HG03280 (cell line): ENCODE measurements at regions not wholly inside any gene's neighbourhood (a gene's known extent, or its start where the extent isn't known, plus 50 kb on each side); places are given as distances from the start of the nearest gene placed in this dataset.

Experiments
- ATAC-seq: cut with Tn5 transposase; IDR thresholded peaks from one replicate; pipeline ENCODE4 v1.9.1; 2021; ENCODE audit warnings: mild to moderate bottlenecking, moderate library complexity; ENCODE audit not compliant: unreplicated experiment

- ATAC-seq: no peak
Measured at GRCh38 chr3:31047673-31048072, 153.2 kb upstream of the GADL1 start.

GRCh38 chr3:31048143-31048542, 153.7 kb upstream of the GADL1 start:
- no peak for ATAC-seq

- no peak for ATAC-seq
Measured at GRCh38 chr3:31050296-31050695, 155.8 kb upstream of the GADL1 start.

GRCh38 chr3:31051226-31051625, 156.8 kb upstream of the GADL1 start:
- ATAC-seq: no peak

GRCh38 chr3:31053299-31053698, 158.8 kb upstream of the GADL1 start:
- no peak for ATAC-seq

- no peak for ATAC-seq
Measured at GRCh38 chr3:31054032-31054431, 159.6 kb upstream of the GADL1 start.

GRCh38 chr3:31055757-31056156, 161.3 kb upstream of the GADL1 start:
- ATAC-seq: no peak

GRCh38 chr3:31057891-31058290, 163.4 kb upstream of the GADL1 start:
- ATAC-seq: no peak

- ATAC-seq: no peak
Measured at GRCh38 chr3:31064021-31064420, 169.6 kb upstream of the GADL1 start.

GRCh38 chr3:31065765-31066164, 171.3 kb upstream of the GADL1 start:
- ATAC-seq: no peak

- no peak for ATAC-seq
Measured at GRCh38 chr3:31067004-31067403, 172.5 kb upstream of the GADL1 start.

GRCh38 chr3:31075471-31075870, 181.0 kb upstream of the GADL1 start:
- no peak for ATAC-seq

- ATAC-seq: no peak
Measured at GRCh38 chr3:31075876-31076275, 181.4 kb upstream of the GADL1 start.

- no peak for ATAC-seq
Measured at GRCh38 chr3:31077021-31077601, 182.7 kb upstream of the GADL1 start.

- no peak for ATAC-seq
Measured at GRCh38 chr3:31077826-31078225, 183.4 kb upstream of the GADL1 start.

GRCh38 chr3:31079689-31080088, 185.2 kb upstream of the GADL1 start:
- no peak for ATAC-seq

- no peak for ATAC-seq
Measured at GRCh38 chr3:31081018-31081662, 186.7 kb upstream of the GADL1 start.

GRCh38 chr3:31086148-31086547, 191.7 kb upstream of the GADL1 start:
- no peak for ATAC-seq

- ATAC-seq: no peak
Measured at GRCh38 chr3:31086698-31087097, 192.2 kb upstream of the GADL1 start.

- ATAC-seq: no peak
Measured at GRCh38 chr3:31091748-31092147, 197.3 kb upstream of the GADL1 start.

GRCh38 chr3:31092748-31093589, 198.5 kb upstream of the GADL1 start:
- no peak for ATAC-seq

- no peak for ATAC-seq
Measured at GRCh38 chr3:31093606-31094005, 199.1 kb upstream of the GADL1 start.
